ENCODE measurements at regions not wholly inside any gene's neighbourhood (a gene's known extent, or its start where the extent isn't known, plus 50 kb on each side); places are given as distances from the start of the nearest gene placed in this dataset.
"Not testable (repeated sequence)": the region's sequence is repeated elsewhere in the genome, so short reads cannot be mapped to it uniquely, and the experiment has no call there.

DNA sequence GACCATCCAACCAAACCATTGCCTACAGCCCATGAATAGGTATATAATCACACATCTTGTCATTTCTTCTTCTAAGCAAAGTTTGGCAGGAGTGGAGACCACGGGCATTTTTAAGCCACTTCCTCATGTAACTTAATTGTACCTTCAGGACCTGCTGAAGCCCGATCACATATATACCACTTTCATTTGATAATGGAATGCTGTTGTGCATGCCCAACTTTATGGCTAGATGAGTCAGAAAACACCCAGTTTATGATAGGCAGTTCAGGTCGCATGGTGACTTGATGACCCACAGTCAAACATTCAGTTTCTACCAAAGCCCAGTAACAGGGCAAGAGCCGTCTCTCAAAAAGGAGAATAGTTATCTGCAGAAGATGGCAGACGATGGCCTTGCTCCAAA lies 2295.0 kb upstream of the ACO1 start:
- DNase-seq (ENCODE audit: low spot score), result no peak
- no peaks in the 10 kb centered on the region for H3K27me3 ChIP-seq (replicated peaks; ENCODE audit: insufficient read depth)
- WGBS, result 85% methylated on average over 5 of the region's 5 CpGs
- no peak overlapping the region for H3K4me3 ChIP-seq
- H3K36me3 ChIP-seq, result no peaks in the 10 kb centered on the region
- no peaks in the 10 kb centered on the region for H3K4me1 ChIP-seq (replicated peaks)
- intact Hi-C loops (cut with DNase I), result no loop called here
- H3K9me3 ChIP-seq, result no peaks in the 10 kb centered on the region
- TF ChIP-seq POLR2A (IDR thresholded peaks at IDR 0.05) (no peak), POLR2AphosphoS5 (IDR thresholded peaks at IDR 0.05) (no peak)
- TF ChIP-seq, protein P1, sequence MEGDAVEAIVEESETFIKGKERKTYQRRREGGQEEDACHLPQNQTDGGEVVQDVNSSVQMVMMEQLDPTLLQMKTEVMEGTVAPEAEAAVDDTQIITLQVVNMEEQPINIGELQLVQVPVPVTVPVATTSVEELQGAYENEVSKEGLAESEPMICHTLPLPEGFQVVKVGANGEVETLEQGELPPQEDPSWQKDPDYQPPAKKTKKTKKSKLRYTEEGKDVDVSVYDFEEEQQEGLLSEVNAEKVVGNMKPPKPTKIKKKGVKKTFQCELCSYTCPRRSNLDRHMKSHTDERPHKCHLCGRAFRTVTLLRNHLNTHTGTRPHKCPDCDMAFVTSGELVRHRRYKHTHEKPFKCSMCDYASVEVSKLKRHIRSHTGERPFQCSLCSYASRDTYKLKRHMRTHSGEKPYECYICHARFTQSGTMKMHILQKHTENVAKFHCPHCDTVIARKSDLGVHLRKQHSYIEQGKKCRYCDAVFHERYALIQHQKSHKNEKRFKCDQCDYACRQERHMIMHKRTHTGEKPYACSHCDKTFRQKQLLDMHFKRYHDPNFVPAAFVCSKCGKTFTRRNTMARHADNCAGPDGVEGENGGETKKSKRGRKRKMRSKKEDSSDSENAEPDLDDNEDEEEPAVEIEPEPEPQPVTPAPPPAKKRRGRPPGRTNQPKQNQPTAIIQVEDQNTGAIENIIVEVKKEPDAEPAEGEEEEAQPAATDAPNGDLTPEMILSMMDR (IDR thresholded peaks at IDR 0.05), result no peak
- no peak overlapping the region for H3K27ac ChIP-seq

DNA sequence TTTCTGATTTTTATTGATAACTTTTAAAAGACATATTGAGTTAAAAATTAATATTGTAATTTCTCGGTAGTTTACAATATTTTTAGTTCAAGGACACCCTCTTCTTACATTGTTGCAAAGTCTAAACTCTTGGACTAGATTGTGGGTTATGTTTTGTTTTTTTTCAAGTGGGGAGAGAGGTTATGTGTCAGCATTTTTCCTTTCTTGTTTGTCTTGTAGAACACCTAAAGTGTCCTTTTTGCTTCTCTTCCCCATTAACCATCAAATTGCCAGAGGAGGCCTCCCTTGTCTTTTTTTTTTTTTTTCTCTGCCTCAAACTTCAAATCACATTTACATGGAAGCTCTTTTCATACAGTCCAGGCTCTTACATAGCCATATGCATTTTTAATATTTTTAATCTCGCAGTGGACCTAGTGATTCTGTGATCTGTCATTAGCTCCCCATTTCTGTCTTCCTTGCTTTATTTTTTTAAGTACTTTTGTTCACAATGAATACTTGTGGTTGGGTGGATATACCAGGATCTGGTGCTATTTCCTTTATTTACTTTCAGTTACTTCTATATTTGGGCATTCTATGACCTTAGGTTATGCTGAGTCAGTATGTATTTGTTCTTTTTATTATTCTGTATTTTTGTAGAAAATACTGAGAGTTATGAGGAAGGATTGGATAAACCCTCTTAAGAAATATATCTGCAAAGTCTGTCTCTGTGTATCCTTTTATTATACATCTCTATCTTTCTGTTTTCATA lies 2280.6 kb upstream of the ACO1 start:
- no peak overlapping the region for H3K27ac ChIP-seq
- TF ChIP-seq POLR2AphosphoS5 (IDR thresholded peaks at IDR 0.05), result no peak
- no peak for TF ChIP-seq POLR2A (IDR thresholded peaks at IDR 0.05)
- TF ChIP-seq, protein P1 (IDR thresholded peaks at IDR 0.05), result no peak
- intact Hi-C loops (cut with DNase I), result no loop called here
- no peaks in the 10 kb centered on the region for H3K27me3 ChIP-seq (replicated peaks; ENCODE audit: insufficient read depth)
- WGBS, result 74% methylated on average over 2 of the region's 2 CpGs
- H3K9me3 ChIP-seq, result no peaks in the 10 kb centered on the region
- no peaks in the 10 kb centered on the region for H3K36me3 ChIP-seq
- H3K4me1 ChIP-seq (replicated peaks), result no peaks in the 10 kb centered on the region
- DNase-seq (ENCODE audit: low spot score), result no peak
- no peak overlapping the region for H3K4me3 ChIP-seq

DNA sequence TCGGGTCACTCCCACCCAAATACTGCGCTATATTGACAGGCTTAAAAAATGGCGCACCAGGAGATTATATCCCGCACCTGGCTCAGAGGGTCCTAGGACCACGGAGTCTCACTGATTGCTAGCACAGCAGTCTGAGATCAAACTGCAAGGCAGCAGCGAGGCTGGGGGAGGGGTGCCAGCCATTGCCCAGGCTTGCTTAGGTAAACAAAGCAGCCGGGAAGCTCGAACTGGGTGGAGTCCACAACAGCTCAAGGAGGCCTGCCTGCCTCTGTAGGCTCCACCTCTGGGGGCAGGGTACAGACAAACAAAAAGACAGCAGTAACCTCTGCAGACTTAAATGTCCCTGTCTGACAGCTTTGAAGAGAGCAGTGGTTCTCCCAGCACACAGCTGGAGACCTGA lies 2277.3 kb upstream of the ACO1 start:
- 88% methylated on average over 7 of the region's 8 CpGs for WGBS
- H3K4me1 ChIP-seq (replicated peaks); H3K27me3 ChIP-seq (replicated peaks; ENCODE audit: insufficient read depth); H3K4me3 ChIP-seq; DNase-seq (ENCODE audit: low spot score); H3K36me3 ChIP-seq; H3K27ac ChIP-seq; H3K9me3 ChIP-seq; intact Hi-C loops (cut with DNase I): not testable (repeated sequence)

DNA sequence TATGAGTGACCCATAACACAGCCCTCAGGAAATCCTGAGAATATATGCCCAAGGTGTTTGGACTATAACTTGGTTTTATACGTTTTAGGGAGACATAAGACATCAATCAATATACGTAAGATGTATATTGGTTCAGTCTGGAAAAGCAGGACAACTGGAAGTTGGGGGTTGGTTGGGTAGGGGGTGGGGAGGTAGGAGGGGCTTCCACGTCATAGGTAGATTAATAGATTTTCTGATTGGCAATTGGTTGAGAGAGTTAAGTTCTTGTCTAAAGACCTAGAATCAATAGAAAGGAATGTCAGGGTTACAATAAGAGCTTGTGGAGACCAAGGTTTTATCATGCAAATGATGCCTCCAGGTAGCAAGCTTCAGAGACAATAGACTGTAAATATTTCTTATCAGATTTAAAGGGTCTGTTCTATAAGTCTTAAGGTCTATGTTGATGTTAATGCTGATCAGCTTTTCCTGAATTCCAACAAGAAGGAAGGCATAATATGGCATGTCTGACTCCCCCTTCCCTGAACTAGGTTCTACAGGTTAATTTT lies 2267.7 kb upstream of the ACO1 start:
- no peak overlapping the region for H3K4me3 ChIP-seq
- 78% methylated on average over 3 of the region's 3 CpGs for WGBS
- DNase-seq (ENCODE audit: low spot score), result no peak

DNA sequence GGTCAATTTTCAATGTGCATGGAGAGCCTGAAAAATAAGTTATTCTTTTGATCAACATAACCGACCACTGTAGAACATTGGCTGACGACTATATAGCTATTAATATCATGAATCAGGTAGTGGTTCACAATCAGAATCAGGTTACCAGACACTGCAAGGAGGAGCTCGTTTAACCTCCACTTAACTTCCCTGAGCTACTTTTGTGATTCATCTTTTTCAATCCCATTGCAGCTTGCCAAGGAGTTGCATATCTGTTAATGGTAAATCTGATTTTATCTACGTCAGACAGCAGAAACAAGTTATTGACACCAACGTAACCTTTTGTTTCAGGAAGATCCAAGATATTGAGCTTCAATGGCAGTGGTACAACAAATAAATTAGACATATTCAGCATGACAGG lies 2263.8 kb upstream of the ACO1 start:
- intact Hi-C loops (cut with DNase I), result no loop called here
- H3K27me3 ChIP-seq (replicated peaks; ENCODE audit: insufficient read depth), result no peaks in the 10 kb centered on the region
- H3K4me1 ChIP-seq (replicated peaks), result no peaks in the 10 kb centered on the region
- WGBS, result 38% methylated on average over 5 of the region's 5 CpGs
- TF ChIP-seq POLR2AphosphoS5 (IDR thresholded peaks at IDR 0.05), result no peak
- H3K36me3 ChIP-seq, result no peaks in the 10 kb centered on the region
- H3K4me3 ChIP-seq, result no peak overlapping the region
- DNase-seq (ENCODE audit: low spot score), result no peak
- H3K9me3 ChIP-seq, result no peaks in the 10 kb centered on the region
- H3K27ac ChIP-seq, result no peak overlapping the region

More for the DNA sequence above, 2267.7 kb upstream of the ACO1 start:
- Histone ChIP-seq H3K4me1 (replicated peaks) (no peaks in the 10 kb centered on the region), H3K9me3 (no peaks in the 10 kb centered on the region), H3K27me3 (replicated peaks; ENCODE audit: insufficient read depth) (no peaks in the 10 kb centered on the region), H3K36me3 (no peaks in the 10 kb centered on the region), H3K27ac (no peak overlapping the region)
- intact Hi-C loops (cut with DNase I), result no loop called here
- no peak for TF ChIP-seq POLR2A (IDR thresholded peaks at IDR 0.05)
- TF ChIP-seq, protein P1 (IDR thresholded peaks at IDR 0.05), result no peak
- no peak for TF ChIP-seq POLR2AphosphoS5 (IDR thresholded peaks at IDR 0.05)

DNA sequence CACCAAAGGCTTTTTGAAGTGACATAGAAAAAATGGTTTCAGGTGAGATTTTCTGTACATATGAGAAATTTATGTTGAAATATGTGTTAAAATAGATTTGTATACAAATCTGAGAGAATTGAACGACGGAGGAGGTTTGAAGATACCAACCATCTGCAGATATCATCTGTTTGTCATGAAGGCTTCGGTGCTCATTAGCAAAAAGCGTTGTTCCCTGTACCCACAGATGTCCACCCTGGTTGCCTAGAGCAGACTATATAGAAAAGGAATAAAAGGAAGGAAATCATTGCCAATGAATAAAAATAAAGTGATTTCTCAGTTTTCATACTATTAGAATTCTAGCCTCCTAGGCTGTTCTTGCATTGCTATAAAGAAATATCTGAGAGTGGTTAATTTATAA lies 2262.8 kb upstream of the ACO1 start:
- Histone ChIP-seq H3K36me3 (no peaks in the 10 kb centered on the region), H3K27ac (no peak overlapping the region), H3K4me1 (replicated peaks) (no peaks in the 10 kb centered on the region), H3K27me3 (replicated peaks; ENCODE audit: insufficient read depth) (no peaks in the 10 kb centered on the region), H3K9me3 (no peaks in the 10 kb centered on the region), H3K4me3 (no peak overlapping the region)
- WGBS, result 92% methylated on average over 4 of the region's 4 CpGs
- DNase-seq (ENCODE audit: low spot score), result no peak
- intact Hi-C loops (cut with DNase I), result no loop called here
- TF ChIP-seq, protein P1 (IDR thresholded peaks at IDR 0.05), result no peak
- TF ChIP-seq POLR2AphosphoS5 (IDR thresholded peaks at IDR 0.05) (no peak), POLR2A (IDR thresholded peaks at IDR 0.05) (no peak)

Measured in prostate gland (tissue), 2 donors.